ENCODE measurements at regions not wholly inside any gene's neighbourhood (a gene's known extent, or its start where the extent isn't known, plus 50 kb on each side); places are given as distances from the start of the nearest gene placed in this dataset.
A peak's percentile ranks its signal among the peaks of the same experiment; 100 is the strongest.
"Not testable (repeated sequence)": the region's sequence is repeated elsewhere in the genome, so short reads cannot be mapped to it uniquely, and the experiment has no call there.

- in situ Hi-C loops (cut with HindIII; ENCODE audit: low pct_unique_long_range_greater_than_20kb, low sequenced_read_pairs): no loop called here
- no peak for TF ChIP-seq JUND (IDR thresholded peaks at IDR 0.05; ENCODE audit: low read depth)
- no peak for DNase-seq (ENCODE audit: low read depth in 1 of 2, low spot score in 1 of 2)
These were observed 145.7 kb downstream of the LIG4 start for GRCh38 chr13:108069521-108070210.

- DNase-seq (ENCODE audit: low read depth in 1 of 2, low spot score in 1 of 2); in situ Hi-C loops (cut with HindIII; ENCODE audit: low pct_unique_long_range_greater_than_20kb, low sequenced_read_pairs): not testable (repeated sequence)
These were observed 151.0 kb downstream of the LIG4 start for GRCh38 chr13:108064372-108064771.

GRCh38 chr13:108060111-108060510, 155.2 kb downstream of the LIG4 start:
- TF ChIP-seq JUND (IDR thresholded peaks at IDR 0.05; ENCODE audit: low read depth): no peak
- in situ Hi-C loops (cut with HindIII; ENCODE audit: low pct_unique_long_range_greater_than_20kb, low sequenced_read_pairs): no loop called here
- no peak for DNase-seq (ENCODE audit: low read depth in 1 of 2, low spot score in 1 of 2)

- in situ Hi-C loops (cut with HindIII; ENCODE audit: low pct_unique_long_range_greater_than_20kb, low sequenced_read_pairs): no loop called here
- no peak for DNase-seq (ENCODE audit: low read depth in 1 of 2, low spot score in 1 of 2)
- no peak for TF ChIP-seq JUND (IDR thresholded peaks at IDR 0.05; ENCODE audit: low read depth)
These were observed 159.1 kb downstream of the LIG4 start for GRCh38 chr13:108056278-108056677.

GRCh38 chr13:108049211-108049610, 166.1 kb downstream of the LIG4 start:
- DNase-seq (ENCODE audit: low read depth in 1 of 2, low spot score in 1 of 2): peak in 1 of 2 experiments; percentile 61
- in situ Hi-C loops (cut with HindIII; ENCODE audit: low pct_unique_long_range_greater_than_20kb, low sequenced_read_pairs): no loop called here

DNA sequence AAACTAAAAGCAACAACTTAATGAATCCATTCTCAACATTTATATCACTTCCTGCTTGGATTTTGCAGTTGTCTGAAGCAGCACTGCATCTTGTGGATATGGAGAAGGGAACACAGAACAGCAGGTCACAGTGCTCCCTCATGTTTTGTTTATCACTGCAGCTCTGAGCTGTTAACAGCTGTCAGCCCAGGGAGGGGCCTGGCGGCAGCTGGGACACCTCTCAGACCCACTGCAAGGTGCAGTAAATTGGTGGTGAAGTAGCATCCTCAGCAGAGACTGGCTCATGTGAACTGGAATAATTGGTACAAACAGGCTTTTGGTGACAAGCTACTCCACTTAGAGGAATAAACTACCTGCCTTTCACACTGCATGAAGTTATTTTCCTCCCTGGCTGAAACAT, 170.4 kb downstream of the LIG4 start:
- in situ Hi-C loops (cut with HindIII; ENCODE audit: low pct_unique_long_range_greater_than_20kb, low sequenced_read_pairs): no loop called here
- no peak for DNase-seq (ENCODE audit: low read depth in 1 of 2, low spot score in 1 of 2)
- no peak for TF ChIP-seq JUND (IDR thresholded peaks at IDR 0.05; ENCODE audit: low read depth)

More at GRCh38 chr13:108049211-108049610, 166.1 kb downstream of the LIG4 start:
- TF ChIP-seq JUND (IDR thresholded peaks at IDR 0.05; ENCODE audit: low read depth): no peak

DNA sequence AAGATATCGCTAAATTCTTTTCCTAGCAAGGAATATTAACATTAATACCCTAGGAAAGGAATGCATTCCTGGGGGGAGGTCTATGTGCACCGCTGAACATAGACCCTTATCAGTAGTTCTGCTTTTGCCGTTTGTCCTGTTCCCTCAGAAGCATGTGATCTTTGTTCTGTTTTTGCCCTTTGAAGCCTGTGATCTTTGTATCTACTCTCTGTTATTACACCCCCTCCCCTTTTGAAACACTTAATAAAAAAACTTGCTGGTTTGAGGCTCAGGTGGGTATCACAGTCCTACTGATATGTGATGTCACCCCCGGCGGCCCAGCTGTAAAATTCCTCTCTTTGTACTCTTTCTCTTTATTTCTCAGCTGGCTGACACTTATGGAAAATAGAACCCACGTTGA, 172.5 kb downstream of the LIG4 start:
- in situ Hi-C loops (cut with HindIII; ENCODE audit: low pct_unique_long_range_greater_than_20kb, low sequenced_read_pairs); DNase-seq (ENCODE audit: low read depth in 1 of 2, low spot score in 1 of 2): not testable (repeated sequence)

DNA sequence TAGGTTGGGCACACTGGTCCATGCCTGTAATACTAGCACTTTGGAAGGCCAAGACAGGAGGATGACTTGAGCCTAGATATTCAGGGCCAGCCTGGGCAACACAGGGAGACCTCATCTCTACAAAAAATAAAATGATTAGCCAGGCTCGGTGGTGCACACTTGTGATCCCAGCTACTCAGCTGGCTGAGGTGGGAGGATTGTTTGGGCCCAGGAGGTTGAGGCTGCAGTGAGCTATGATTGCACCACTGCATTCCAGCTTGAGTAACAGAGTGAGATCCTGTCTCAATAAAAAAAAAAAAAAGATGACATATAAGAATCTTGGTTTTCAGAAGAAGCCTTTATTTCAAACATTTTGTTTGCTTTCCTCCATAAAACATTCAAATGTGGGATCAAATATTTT, 178.0 kb downstream of the LIG4 start:
- TF ChIP-seq JUND (IDR thresholded peaks at IDR 0.05; ENCODE audit: low read depth): no peak
- in situ Hi-C loops (cut with HindIII; ENCODE audit: low pct_unique_long_range_greater_than_20kb, low sequenced_read_pairs): no loop called here
- no peak for DNase-seq (ENCODE audit: low read depth in 1 of 2, low spot score in 1 of 2)

DNA sequence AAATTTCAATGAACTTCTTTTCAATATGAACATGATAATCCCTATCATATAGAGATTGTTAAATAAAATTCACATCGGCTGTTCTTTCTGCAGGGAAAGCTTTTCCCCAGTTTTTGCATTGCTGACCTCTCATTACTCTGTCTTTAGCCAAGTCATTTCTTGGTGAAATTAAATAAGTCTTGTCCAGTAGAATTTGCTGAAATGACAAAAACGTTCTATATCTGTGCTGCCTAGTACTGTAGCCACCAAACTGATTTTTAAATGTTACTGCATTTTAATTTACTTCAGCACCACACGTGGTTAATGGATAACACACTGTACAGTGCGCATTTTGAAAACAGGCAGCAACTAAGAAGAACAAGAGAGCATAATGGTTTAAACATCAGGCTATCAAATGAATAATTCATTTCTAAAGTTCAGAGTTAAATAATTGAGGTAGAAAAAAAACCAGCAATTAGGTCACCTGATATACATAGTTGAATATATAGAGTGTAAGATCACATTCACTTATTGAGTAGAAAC, 178.9 kb downstream of the LIG4 start:
- no peak for TF ChIP-seq JUND (IDR thresholded peaks at IDR 0.05; ENCODE audit: low read depth)
- in situ Hi-C loops (cut with HindIII; ENCODE audit: low pct_unique_long_range_greater_than_20kb, low sequenced_read_pairs): no loop called here
- DNase-seq (ENCODE audit: low read depth in 1 of 2, low spot score in 1 of 2): no peak

GRCh38 chr13:108034909-108035410, 180.4 kb downstream of the LIG4 start:
- TF ChIP-seq JUND (IDR thresholded peaks at IDR 0.05; ENCODE audit: low read depth): no peak
- in situ Hi-C loops (cut with HindIII; ENCODE audit: low pct_unique_long_range_greater_than_20kb, low sequenced_read_pairs): no loop called here
- DNase-seq (ENCODE audit: low read depth in 1 of 2, low spot score in 1 of 2): no peak

GRCh38 chr13:108033800-108034707, 181.3 kb downstream of the LIG4 start:
- no peak for TF ChIP-seq JUND (IDR thresholded peaks at IDR 0.05; ENCODE audit: low read depth)
- in situ Hi-C loops (cut with HindIII; ENCODE audit: low pct_unique_long_range_greater_than_20kb, low sequenced_read_pairs): no loop called here
- DNase-seq (ENCODE audit: low read depth in 1 of 2, low spot score in 1 of 2): no peak

- DNase-seq (ENCODE audit: low read depth in 1 of 2, low spot score in 1 of 2): no peak
- in situ Hi-C loops (cut with HindIII; ENCODE audit: low pct_unique_long_range_greater_than_20kb, low sequenced_read_pairs): no loop called here
- no peak for TF ChIP-seq JUND (IDR thresholded peaks at IDR 0.05; ENCODE audit: low read depth)
These were observed 183.5 kb downstream of the LIG4 start for GRCh38 chr13:108031865-108032264.

DNA sequence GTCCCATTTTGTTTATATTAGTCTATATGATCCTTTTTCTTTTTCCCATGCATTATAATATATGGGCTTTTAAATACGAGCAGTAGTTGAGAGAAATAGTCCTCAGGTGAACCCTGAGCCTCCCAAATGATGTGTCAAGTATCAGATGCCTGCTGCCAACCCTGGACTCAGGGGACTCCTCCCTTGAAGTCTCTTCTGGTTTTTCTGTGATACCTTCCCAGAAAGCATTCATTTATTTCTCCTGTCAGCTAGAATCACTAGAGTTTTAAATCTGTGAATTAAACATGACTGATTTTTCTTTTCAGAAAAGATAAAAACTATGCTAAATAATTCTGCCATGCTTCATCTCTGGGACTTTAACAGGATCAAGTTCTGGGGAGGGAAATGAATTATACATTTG, 184.6 kb downstream of the LIG4 start:
- TF ChIP-seq JUND (IDR thresholded peaks at IDR 0.05; ENCODE audit: low read depth): no peak
- no peak for DNase-seq (ENCODE audit: low read depth in 1 of 2, low spot score in 1 of 2)
- in situ Hi-C loops (cut with HindIII; ENCODE audit: low pct_unique_long_range_greater_than_20kb, low sequenced_read_pairs): no loop called here
